PC-9 (cell line): ENCODE measurements at regions not wholly inside any gene's neighbourhood (a gene's known extent, or its start where the extent isn't known, plus 50 kb on each side); places are given as distances from the start of the nearest gene placed in this dataset.

Experiments used
- EZH2 ChIP-seq: fragments of 200-600 bp; sonication (generic); IDR thresholded peaks from 2 replicates; pipeline ENCODE4 v1.8.0; 2017; ENCODE audit warnings: antibody characterized with exemption, low read depth
- TF ChIP-seq, protein P1 (sequence below): fragments of 200-600 bp; sonication (generic); conservative IDR thresholded peaks from 2 replicates; pipeline ENCODE4 v1.6.1; 2017; ENCODE audit warnings: mixed run types, antibody characterized with exemption, mild to moderate bottlenecking, moderate library complexity

- TF ChIP-seq, protein P1, sequence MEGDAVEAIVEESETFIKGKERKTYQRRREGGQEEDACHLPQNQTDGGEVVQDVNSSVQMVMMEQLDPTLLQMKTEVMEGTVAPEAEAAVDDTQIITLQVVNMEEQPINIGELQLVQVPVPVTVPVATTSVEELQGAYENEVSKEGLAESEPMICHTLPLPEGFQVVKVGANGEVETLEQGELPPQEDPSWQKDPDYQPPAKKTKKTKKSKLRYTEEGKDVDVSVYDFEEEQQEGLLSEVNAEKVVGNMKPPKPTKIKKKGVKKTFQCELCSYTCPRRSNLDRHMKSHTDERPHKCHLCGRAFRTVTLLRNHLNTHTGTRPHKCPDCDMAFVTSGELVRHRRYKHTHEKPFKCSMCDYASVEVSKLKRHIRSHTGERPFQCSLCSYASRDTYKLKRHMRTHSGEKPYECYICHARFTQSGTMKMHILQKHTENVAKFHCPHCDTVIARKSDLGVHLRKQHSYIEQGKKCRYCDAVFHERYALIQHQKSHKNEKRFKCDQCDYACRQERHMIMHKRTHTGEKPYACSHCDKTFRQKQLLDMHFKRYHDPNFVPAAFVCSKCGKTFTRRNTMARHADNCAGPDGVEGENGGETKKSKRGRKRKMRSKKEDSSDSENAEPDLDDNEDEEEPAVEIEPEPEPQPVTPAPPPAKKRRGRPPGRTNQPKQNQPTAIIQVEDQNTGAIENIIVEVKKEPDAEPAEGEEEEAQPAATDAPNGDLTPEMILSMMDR, result no peak
- no peak for TF ChIP-seq EZH2
These were observed 64.6 kb upstream of the ACKR3 start for GRCh38 chr2:236505041-236505440.
